ENCODE measurements at regions not wholly inside any gene's neighbourhood (a gene's known extent, or its start where the extent isn't known, plus 50 kb on each side); places are given as distances from the start of the nearest gene placed in this dataset.
"Not testable (repeated sequence)": the region's sequence is repeated elsewhere in the genome, so short reads cannot be mapped to it uniquely, and the experiment has no call there.

- Mint-ChIP-seq H3K27ac (ENCODE audit: unreplicated experiment) (no peak overlapping the region), H3K36me3 (ENCODE audit: insufficient read depth, unreplicated experiment) (peaks cover 8% of the 10 kb centered on the region), H3K4me1 (ENCODE audit: low read depth, unreplicated experiment) (peaks cover 6% of the 10 kb centered on the region), H3K4me3 (ENCODE audit: low read depth, unreplicated experiment) (no peak overlapping the region), H3K27me3 (ENCODE audit: unreplicated experiment) (peaks cover 26% of the 10 kb centered on the region), H3K9me3 (ENCODE audit: low read depth, unreplicated experiment) (no peaks in the 10 kb centered on the region)
- no peak for TF ChIP-seq CTCF (IDR thresholded peaks at IDR 0.05; ENCODE audit: unreplicated experiment)
- BruUV-seq (replicated peaks): no TSS peak
- intact Hi-C loops (cut with micrococcal nuclease; ENCODE audit: unreplicated experiment): no loop called here
- no peak for DNase-seq
- CTCF ChIA-PET: no interaction called here
Measured at GRCh38 chr7:98784216-98784785, 85.5 kb downstream of the TMEM130 start.

- Mint-ChIP-seq H3K36me3 (ENCODE audit: insufficient read depth, unreplicated experiment) (peaks cover 8% of the 10 kb centered on the region), H3K4me1 (ENCODE audit: low read depth, unreplicated experiment) (peaks cover 6% of the 10 kb centered on the region), H3K27me3 (ENCODE audit: unreplicated experiment) (peaks cover 26% of the 10 kb centered on the region), H3K9me3 (ENCODE audit: low read depth, unreplicated experiment) (no peaks in the 10 kb centered on the region), H3K4me3 (ENCODE audit: low read depth, unreplicated experiment) (no peak overlapping the region), H3K27ac (ENCODE audit: unreplicated experiment) (no peak overlapping the region)
- no TSS peak for BruUV-seq (replicated peaks)
- no peak for DNase-seq
- intact Hi-C loops (cut with micrococcal nuclease; ENCODE audit: unreplicated experiment): no loop called here
- TF ChIP-seq CTCF (IDR thresholded peaks at IDR 0.05; ENCODE audit: unreplicated experiment): no peak
- CTCF ChIA-PET: interaction anchor here (0.7 kb wide), 2 partner anchors 301 to 365 kb away, joined by 3 to 4 read pairs; no protein-coding TSS in a partner anchor
Measured at GRCh38 chr7:98785929-98786571, 83.8 kb downstream of the TMEM130 start.

- Mint-ChIP-seq H3K36me3 (ENCODE audit: insufficient read depth, unreplicated experiment) (peaks cover 8% of the 10 kb centered on the region), H3K27me3 (ENCODE audit: unreplicated experiment) (peaks cover 26% of the 10 kb centered on the region), H3K27ac (ENCODE audit: unreplicated experiment) (no peak overlapping the region), H3K9me3 (ENCODE audit: low read depth, unreplicated experiment) (no peaks in the 10 kb centered on the region), H3K4me3 (ENCODE audit: low read depth, unreplicated experiment) (no peak overlapping the region), H3K4me1 (ENCODE audit: low read depth, unreplicated experiment) (no peaks in the 10 kb centered on the region)
- TF ChIP-seq CTCF (IDR thresholded peaks at IDR 0.05; ENCODE audit: unreplicated experiment): no peak
- intact Hi-C loops (cut with micrococcal nuclease; ENCODE audit: unreplicated experiment): no loop called here
- BruUV-seq (replicated peaks): no TSS peak
- CTCF ChIA-PET: interaction anchor here (0.7 kb wide), 1 partner anchor 1151 kb away, joined by 3 read pairs; no protein-coding TSS in a partner anchor
- no peak for DNase-seq
Measured at GRCh38 chr7:98788966-98789365, 80.8 kb downstream of the TMEM130 start.

- H3K27ac Mint-ChIP-seq (ENCODE audit: unreplicated experiment); CTCF ChIA-PET; H3K4me1 Mint-ChIP-seq (ENCODE audit: low read depth, unreplicated experiment); H3K27me3 Mint-ChIP-seq (ENCODE audit: unreplicated experiment); intact Hi-C loops (cut with micrococcal nuclease; ENCODE audit: unreplicated experiment); H3K4me3 Mint-ChIP-seq (ENCODE audit: low read depth, unreplicated experiment); H3K9me3 Mint-ChIP-seq (ENCODE audit: low read depth, unreplicated experiment); BruUV-seq (replicated peaks); H3K36me3 Mint-ChIP-seq (ENCODE audit: insufficient read depth, unreplicated experiment); DNase-seq: not testable (repeated sequence)
Measured at GRCh38 chr7:98794453-98794852, 75.4 kb downstream of the TMEM130 start.
